ENCODE measurements at regions not wholly inside any gene's neighbourhood (a gene's known extent, or its start where the extent isn't known, plus 50 kb on each side); places are given as distances from the start of the nearest gene placed in this dataset.

- TF ChIP-seq SAFB2 (CRISPR knock-in tag; IDR thresholded peaks at IDR 0.05; ENCODE audit: borderline replicate concordance, low read depth), result no peak
- TF ChIP-seq, protein P1, sequence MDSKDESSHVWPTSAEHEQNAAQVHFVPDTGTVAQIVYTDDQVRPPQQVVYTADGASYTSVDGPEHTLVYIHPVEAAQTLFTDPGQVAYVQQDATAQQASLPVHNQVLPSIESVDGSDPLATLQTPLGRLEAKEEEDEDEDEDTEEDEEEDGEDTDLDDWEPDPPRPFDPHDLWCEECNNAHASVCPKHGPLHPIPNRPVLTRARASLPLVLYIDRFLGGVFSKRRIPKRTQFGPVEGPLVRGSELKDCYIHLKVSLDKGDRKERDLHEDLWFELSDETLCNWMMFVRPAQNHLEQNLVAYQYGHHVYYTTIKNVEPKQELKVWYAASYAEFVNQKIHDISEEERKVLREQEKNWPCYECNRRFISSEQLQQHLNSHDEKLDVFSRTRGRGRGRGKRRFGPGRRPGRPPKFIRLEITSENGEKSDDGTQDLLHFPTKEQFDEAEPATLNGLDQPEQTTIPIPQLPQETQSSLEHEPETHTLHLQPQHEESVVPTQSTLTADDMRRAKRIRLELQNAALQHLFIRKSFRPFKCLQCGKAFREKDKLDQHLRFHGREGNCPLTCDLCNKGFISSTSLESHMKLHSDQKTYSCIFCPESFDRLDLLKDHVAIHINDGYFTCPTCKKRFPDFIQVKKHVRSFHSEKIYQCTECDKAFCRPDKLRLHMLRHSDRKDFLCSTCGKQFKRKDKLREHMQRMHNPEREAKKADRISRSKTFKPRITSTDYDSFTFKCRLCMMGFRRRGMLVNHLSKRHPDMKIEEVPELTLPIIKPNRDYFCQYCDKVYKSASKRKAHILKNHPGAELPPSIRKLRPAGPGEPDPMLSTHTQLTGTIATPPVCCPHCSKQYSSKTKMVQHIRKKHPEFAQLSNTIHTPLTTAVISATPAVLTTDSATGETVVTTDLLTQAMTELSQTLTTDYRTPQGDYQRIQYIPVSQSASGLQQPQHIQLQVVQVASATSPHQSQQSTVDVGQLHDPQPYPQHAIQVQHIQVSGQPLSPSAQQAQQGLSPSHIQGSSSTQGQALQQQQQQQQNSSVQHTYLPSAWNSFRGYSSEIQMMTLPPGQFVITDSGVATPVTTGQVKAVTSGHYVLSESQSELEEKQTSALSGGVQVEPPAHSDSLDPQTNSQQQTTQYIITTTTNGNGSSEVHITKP (CRISPR knock-in tag; IDR thresholded peaks at IDR 0.05; ENCODE audit: low read depth), result peak; percentile 83
- Histone ChIP-seq H4K20me1 (ENCODE audit: insufficient read depth, low read length) (no peaks in the 10 kb centered on the region), H3K9ac (ENCODE audit: insufficient read depth, low read depth, low read length) (peak overlapping the region; percentile 17; the same call in 1 of the 2 replicates), H3K4me1 (ENCODE audit: insufficient read depth, low read length) (peaks cover 14% of the 10 kb centered on the region), H3K27me3 (ENCODE audit: control insufficient read depth in 1 of 2, insufficient read depth in 2 of 2, low read length in 2 of 2) (0 out of 5 replicates have a peak, but pooled peaks cover 0 to 9% of the 10 kb centered on the region in 2 experiments), H3K4me3 (replicated peaks in 1 of 3; ENCODE audit: insufficient read depth in 1 of 3, low read depth in 2 of 3, low read length in 3 of 3) (no peak overlapping the region), H3K27ac (ENCODE audit: extremely low read length, insufficient read depth, low read length) (no peak overlapping the region), H3K79me2 (ENCODE audit: insufficient read depth, low read length) (no peaks in the 10 kb centered on the region), H2AFZ (ENCODE audit: low read length) (peak overlapping the region; percentile 12), H3K36me3 (replicated peaks in 1 of 2; ENCODE audit: control insufficient read depth in 1 of 2, insufficient read depth in 2 of 2, low read length in 2 of 2) (no peaks in the 10 kb centered on the region), H3K4me2 (ENCODE audit: low read depth, low read length) (peak overlapping the region; percentile 28), H3K9me3 (ENCODE audit: low read length) (no peaks in the 10 kb centered on the region)
- ChIA-PET POLR2A (no interaction called here), CTCF (ENCODE audit: low intra/inter-chr PET ratio, low total read pairs) (no interaction called here)
- intact Hi-C loops (cut with micrococcal nuclease; ENCODE audit: unreplicated experiment) (no loop called here), in situ Hi-C loops (cut with HindIII; ENCODE audit: extremely low pct_ligation_motif_present, low pct_unique_long_range_greater_than_20kb) (no loop called here)
- WGBS (ENCODE audit: low lambda C conversion rate), result 28% methylated on average over 20 of the region's 20 CpGs
- ATAC-seq (no peak), DNase-seq (ENCODE audit: low spot score) (no peak), FAIRE-seq (no peak)
- no TSS peak for BruUV-seq (replicated peaks)
These were observed 243.6 kb upstream of the SORL1-AS1 start for GRCh38 chr11:121696177-121696871.

- no TSS peak for BruUV-seq (replicated peaks)
- CTCF ChIA-PET (ENCODE audit: low intra/inter-chr PET ratio, low total read pairs), result no interaction called here
- WGBS (ENCODE audit: low lambda C conversion rate), result no CpG with 5 or more reads among the region's 1 CpG
- TF ChIP-seq TIGD3 (CRISPR knock-in tag; IDR thresholded peaks at IDR 0.05; ENCODE audit: borderline replicate concordance) (no peak), TEAD3 (CRISPR knock-in tag; optimal IDR thresholded peaks at IDR 0.05; ENCODE audit: borderline replicate concordance) (peak; percentile 26), NBN (conservative IDR thresholded peaks at IDR 0.05) (no peak), FOXA1 (IDR thresholded peaks at IDR 0.05) (no peak), FOXA1 (CRISPR knock-in tag; IDR thresholded peaks at IDR 0.05) (0 out of 2 replicates have a peak, but pooled peaks have one; percentile 20), ZNF678 (CRISPR knock-in tag; IDR thresholded peaks at IDR 0.05) (no peak), POLR2AphosphoS2 (IDR thresholded peaks at IDR 0.05; ENCODE audit: low read depth, low read length) (no peak), ZNF124 (CRISPR knock-in tag; IDR thresholded peaks at IDR 0.05) (no peak), BCLAF1 (IDR thresholded peaks at IDR 0.05) (no peak)
These were observed 239.5 kb upstream of the SORL1-AS1 start for GRCh38 chr11:121692236-121692635.

More at GRCh38 chr11:121692236-121692635, 239.5 kb upstream of the SORL1-AS1 start:
- intact Hi-C loops (cut with micrococcal nuclease; ENCODE audit: unreplicated experiment) (no loop called here), in situ Hi-C loops (cut with HindIII; ENCODE audit: extremely low pct_ligation_motif_present, low pct_unique_long_range_greater_than_20kb) (no loop called here)
- peak; percentile 84 for DNase-seq (ENCODE audit: low spot score)
- Histone ChIP-seq H3K9ac (ENCODE audit: insufficient read depth, low read depth, low read length) (no peak overlapping the region), H2AFZ (ENCODE audit: low read length) (no peak overlapping the region), H3K4me1 (ENCODE audit: insufficient read depth, low read length) (peaks cover 34% of the 10 kb centered on the region), H3K27me3 (ENCODE audit: control insufficient read depth in 1 of 2, insufficient read depth in 2 of 2, low read length in 2 of 2) (no peaks in the 10 kb centered on the region), H3K9me3 (ENCODE audit: low read length) (no peaks in the 10 kb centered on the region), H3K36me3 (replicated peaks in 1 of 2; ENCODE audit: control insufficient read depth in 1 of 2, insufficient read depth in 2 of 2, low read length in 2 of 2) (no peaks in the 10 kb centered on the region), H3K79me2 (ENCODE audit: insufficient read depth, low read length) (no peaks in the 10 kb centered on the region), H3K4me2 (ENCODE audit: low read depth, low read length) (no peak overlapping the region), H3K27ac (ENCODE audit: extremely low read length, insufficient read depth, low read length) (peak overlapping the region; percentile 40), H4K20me1 (ENCODE audit: insufficient read depth, low read length) (no peaks in the 10 kb centered on the region), H3K4me3 (replicated peaks in 1 of 3; ENCODE audit: insufficient read depth in 1 of 3, low read depth in 2 of 3, low read length in 3 of 3) (no peak overlapping the region)
- peak; percentile 78 for ATAC-seq
- POLR2A ChIA-PET, result no interaction called here
- FAIRE-seq, result no peak

Measured in HepG2 (cell line).